Mucosa of rectum (tissue), 2 donors: ENCODE measurements at regions not wholly inside any gene's neighbourhood (a gene's known extent, or its start where the extent isn't known, plus 50 kb on each side); places are given as distances from the start of the nearest gene placed in this dataset.

ENCODE experiments used
- H3K27ac ChIP-seq, 2 donors: one replicate each; pipeline ENCODE4 v1.7.0; 2013; ENCODE audit warnings: inconsistent platforms in 2 of 2, low read depth in 2 of 2, low read length in 2 of 2
- H3K27me3 ChIP-seq, 2 donors: one replicate each; pipeline ENCODE4 v1.7.0; 2013; ENCODE audit warnings: low read length in 2 of 2; ENCODE audit not compliant: control insufficient read depth in 2 of 2, insufficient read depth in 2 of 2
- H3K36me3 ChIP-seq, 2 donors: one replicate each; pipeline ENCODE4 v1.7.0; 2013; ENCODE audit warnings: low read length in 2 of 2; ENCODE audit not compliant: control insufficient read depth in 2 of 2, insufficient read depth in 2 of 2
- H3K4me1 ChIP-seq, 2 donors: one replicate each; pipeline ENCODE4 v1.7.0; 2013; ENCODE audit warnings: low read length in 2 of 2, mild to moderate bottlenecking in 1 of 2; ENCODE audit not compliant: control insufficient read depth in 2 of 2, insufficient read depth in 2 of 2
- H3K4me3 ChIP-seq, 2 donors: one replicate each; pipeline ENCODE4 v1.7.0; 2013; ENCODE audit warnings: low read length in 2 of 2
- H3K9ac ChIP-seq, 2 donors: one replicate each; pipeline ENCODE4 v1.7.0; 2013; ENCODE audit warnings: low read length in 2 of 2, low read depth in 1 of 2, mild to moderate bottlenecking in 1 of 2
- H3K9me3 ChIP-seq, 2 donors: one replicate each; pipeline ENCODE4 v1.7.0; 2013; ENCODE audit warnings: low read length in 2 of 2; ENCODE audit not compliant: control insufficient read depth in 2 of 2
- donor health status: healthy.
- donor health status: Normal muscosa, but diverticular disease.

- H3K4me1 ChIP-seq: no peaks in the 10 kb centered on the region
- H3K27me3 ChIP-seq: no peaks in the 10 kb centered on the region
- no peak overlapping the region for H3K9ac ChIP-seq
- H3K9me3 ChIP-seq: no peaks in the 10 kb centered on the region
- H3K4me3 ChIP-seq: no peak overlapping the region
- no peaks in the 10 kb centered on the region for H3K36me3 ChIP-seq
- no peak overlapping the region for H3K27ac ChIP-seq
These were observed 152.7 kb downstream of the MN1 start for GRCh38 chr22:27648853-27649252.

- peaks cover 0 to 4% of the 10 kb centered on the region in 2 donors for H3K4me1 ChIP-seq
- no peaks in the 10 kb centered on the region for H3K9me3 ChIP-seq
- H3K4me3 ChIP-seq: no peak overlapping the region
- no peak overlapping the region for H3K9ac ChIP-seq
- no peak overlapping the region for H3K27ac ChIP-seq
- H3K27me3 ChIP-seq: no peaks in the 10 kb centered on the region
- no peaks in the 10 kb centered on the region for H3K36me3 ChIP-seq
These were observed 151.0 kb downstream of the MN1 start for GRCh38 chr22:27650572-27650971.

- Histone ChIP-seq H3K4me1 (peaks cover 0 to 4% of the 10 kb centered on the region in 2 donors), H3K27ac (no peak overlapping the region), H3K4me3 (no peak overlapping the region), H3K36me3 (no peaks in the 10 kb centered on the region), H3K27me3 (no peaks in the 10 kb centered on the region), H3K9ac (no peak overlapping the region), H3K9me3 (no peaks in the 10 kb centered on the region)
These were observed 150.6 kb downstream of the MN1 start for GRCh38 chr22:27650985-27651384.

- Histone ChIP-seq H3K9me3 (no peaks in the 10 kb centered on the region), H3K27ac (no peak overlapping the region), H3K4me1 (peaks cover 0 to 4% of the 10 kb centered on the region in 2 donors), H3K27me3 (no peaks in the 10 kb centered on the region), H3K4me3 (no peak overlapping the region), H3K9ac (no peak overlapping the region), H3K36me3 (no peaks in the 10 kb centered on the region)
These were observed 150.1 kb downstream of the MN1 start for GRCh38 chr22:27651486-27651885.

GRCh38 chr22:27654546-27655445 lies 146.8 kb downstream of the MN1 start:
- no peaks in the 10 kb centered on the region for H3K36me3 ChIP-seq
- no peak overlapping the region for H3K27ac ChIP-seq
- H3K9ac ChIP-seq: no peak overlapping the region
- H3K27me3 ChIP-seq: no peaks in the 10 kb centered on the region
- peaks cover 0 to 4% of the 10 kb centered on the region in 2 donors for H3K4me1 ChIP-seq
- no peaks in the 10 kb centered on the region for H3K9me3 ChIP-seq
- H3K4me3 ChIP-seq: no peak overlapping the region

- Histone ChIP-seq H3K9ac (no peak overlapping the region), H3K4me1 (peaks cover 0 to 4% of the 10 kb centered on the region in 2 donors), H3K36me3 (no peaks in the 10 kb centered on the region), H3K9me3 (no peaks in the 10 kb centered on the region), H3K4me3 (no peak overlapping the region), H3K27me3 (no peaks in the 10 kb centered on the region), H3K27ac (no peak overlapping the region)
These were observed 145.9 kb downstream of the MN1 start for GRCh38 chr22:27655582-27656185.

GRCh38 chr22:27656970-27657369 lies 144.6 kb downstream of the MN1 start:
- Histone ChIP-seq H3K4me3 (no peak overlapping the region), H3K27ac (no peak overlapping the region)

GRCh38 chr22:27660306-27660705 lies 141.2 kb downstream of the MN1 start:
- H3K9me3 ChIP-seq: no peaks in the 10 kb centered on the region
- H3K4me3 ChIP-seq: no peak overlapping the region
- H3K36me3 ChIP-seq: no peaks in the 10 kb centered on the region
- H3K9ac ChIP-seq: no peak overlapping the region
- no peak overlapping the region for H3K27ac ChIP-seq
- no peaks in the 10 kb centered on the region for H3K4me1 ChIP-seq
- H3K27me3 ChIP-seq: no peaks in the 10 kb centered on the region

More at GRCh38 chr22:27656970-27657369, 144.6 kb downstream of the MN1 start:
- Histone ChIP-seq H3K9ac (no peak overlapping the region), H3K9me3 (no peaks in the 10 kb centered on the region), H3K36me3 (no peaks in the 10 kb centered on the region), H3K4me1 (peaks cover 0 to 4% of the 10 kb centered on the region in 2 donors), H3K27me3 (no peaks in the 10 kb centered on the region)

GRCh38 chr22:27662359-27663301 lies 138.9 kb downstream of the MN1 start:
- Histone ChIP-seq H3K4me1 (no peaks in the 10 kb centered on the region), H3K27ac (no peak overlapping the region), H3K9me3 (no peaks in the 10 kb centered on the region), H3K27me3 (no peaks in the 10 kb centered on the region), H3K9ac (no peak overlapping the region), H3K36me3 (no peaks in the 10 kb centered on the region), H3K4me3 (no peak overlapping the region)
